ENCODE measurements at regions not wholly inside any gene's neighbourhood (a gene's known extent, or its start where the extent isn't known, plus 50 kb on each side); places are given as distances from the start of the nearest gene placed in this dataset.

DNA sequence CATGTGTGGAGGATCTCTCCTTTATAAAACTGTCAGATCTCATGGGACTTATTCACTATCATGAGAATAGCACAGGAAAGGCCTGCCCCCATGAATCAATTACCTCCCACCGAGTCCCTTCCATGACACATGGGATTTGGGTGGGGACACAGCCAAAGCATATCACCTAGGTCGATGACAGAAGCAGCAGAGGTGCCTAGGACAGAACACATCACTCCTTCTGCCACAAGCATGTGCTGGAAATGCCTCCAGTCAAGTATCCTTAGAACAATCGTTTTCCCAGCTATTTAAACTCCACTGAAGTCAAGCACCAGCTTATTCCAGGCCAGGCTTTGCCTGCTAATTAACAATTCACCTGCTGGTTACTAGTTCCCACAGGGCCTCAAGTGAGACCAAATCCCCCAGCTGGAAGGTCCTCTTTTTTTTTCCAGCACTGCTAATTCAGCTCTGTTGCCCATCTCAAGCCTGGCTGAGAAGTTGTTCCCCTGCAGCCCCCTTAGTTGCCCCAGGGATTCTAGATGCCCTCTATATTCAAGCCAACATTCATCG lies 212.3 kb upstream of the NUDT4 start:
- no peaks in the 10 kb centered on the region for H3K4me1 ChIP-seq (ENCODE audit: insufficient read depth, poor library complexity, severe bottlenecking)
- no peak for TF ChIP-seq CTCF (IDR thresholded peaks at IDR 0.05; ENCODE audit: poor library complexity, severe bottlenecking)
- H3K27me3 ChIP-seq (ENCODE audit: insufficient read depth, poor library complexity, severe bottlenecking), result no peaks in the 10 kb centered on the region
- DNase-seq (ENCODE audit: low spot score), result no peak
- no peak for ATAC-seq (ENCODE audit: low read depth)
- H3K36me3 ChIP-seq (ENCODE audit: low read depth), result no peaks in the 10 kb centered on the region
- H3K27ac ChIP-seq (ENCODE audit: poor library complexity, severe bottlenecking), result no peak overlapping the region
- H3K9me3 ChIP-seq (ENCODE audit: severe bottlenecking), result no peaks in the 10 kb centered on the region
- no peak overlapping the region for H3K4me3 ChIP-seq (ENCODE audit: severe bottlenecking)

- Histone ChIP-seq H3K4me3 (ENCODE audit: severe bottlenecking) (no peak overlapping the region), H3K27ac (ENCODE audit: poor library complexity, severe bottlenecking) (no peak overlapping the region), H3K27me3 (ENCODE audit: insufficient read depth, poor library complexity, severe bottlenecking) (no peaks in the 10 kb centered on the region), H3K4me1 (ENCODE audit: insufficient read depth, poor library complexity, severe bottlenecking) (no peaks in the 10 kb centered on the region), H3K9me3 (ENCODE audit: severe bottlenecking) (no peaks in the 10 kb centered on the region), H3K36me3 (ENCODE audit: low read depth) (no peaks in the 10 kb centered on the region)
- ATAC-seq (ENCODE audit: low read depth), result no peak
- TF ChIP-seq CTCF (IDR thresholded peaks at IDR 0.05; ENCODE audit: poor library complexity, severe bottlenecking), result no peak
- no peak for DNase-seq (ENCODE audit: low spot score)
These were observed 211.0 kb upstream of the NUDT4 start for GRCh38 chr12:93166541-93167307.

GRCh38 chr12:93167331-93167730 lies 210.4 kb upstream of the NUDT4 start:
- no peak overlapping the region for H3K4me3 ChIP-seq (ENCODE audit: severe bottlenecking)
- no peaks in the 10 kb centered on the region for H3K4me1 ChIP-seq (ENCODE audit: insufficient read depth, poor library complexity, severe bottlenecking)
- ATAC-seq (ENCODE audit: low read depth) (no peak), DNase-seq (ENCODE audit: low spot score) (no peak)
- H3K9me3 ChIP-seq (ENCODE audit: severe bottlenecking), result no peaks in the 10 kb centered on the region
- H3K27ac ChIP-seq (ENCODE audit: poor library complexity, severe bottlenecking), result no peak overlapping the region
- H3K36me3 ChIP-seq (ENCODE audit: low read depth), result no peaks in the 10 kb centered on the region
- no peaks in the 10 kb centered on the region for H3K27me3 ChIP-seq (ENCODE audit: insufficient read depth, poor library complexity, severe bottlenecking)
- no peak for TF ChIP-seq CTCF (IDR thresholded peaks at IDR 0.05; ENCODE audit: poor library complexity, severe bottlenecking)

GRCh38 chr12:93167841-93168492 lies 209.8 kb upstream of the NUDT4 start:
- ATAC-seq (ENCODE audit: low read depth), result 0 out of 3 replicates have a peak, but pooled peaks have one; percentile 19

More at GRCh38 chr12:93167841-93168492, 209.8 kb upstream of the NUDT4 start:
- no peak for DNase-seq (ENCODE audit: low spot score)
- Histone ChIP-seq H3K27me3 (ENCODE audit: insufficient read depth, poor library complexity, severe bottlenecking) (no peaks in the 10 kb centered on the region), H3K9me3 (ENCODE audit: severe bottlenecking) (no peaks in the 10 kb centered on the region), H3K4me3 (ENCODE audit: severe bottlenecking) (peak overlapping the region; percentile 15), H3K27ac (ENCODE audit: poor library complexity, severe bottlenecking) (no peak overlapping the region), H3K4me1 (ENCODE audit: insufficient read depth, poor library complexity, severe bottlenecking) (no peaks in the 10 kb centered on the region), H3K36me3 (ENCODE audit: low read depth) (no peaks in the 10 kb centered on the region)
- TF ChIP-seq CTCF (IDR thresholded peaks at IDR 0.05; ENCODE audit: poor library complexity, severe bottlenecking), result no peak
